ENCODE measurements at regions not wholly inside any gene's neighbourhood (a gene's known extent, or its start where the extent isn't known, plus 50 kb on each side); places are given as distances from the start of the nearest gene placed in this dataset.

DNA sequence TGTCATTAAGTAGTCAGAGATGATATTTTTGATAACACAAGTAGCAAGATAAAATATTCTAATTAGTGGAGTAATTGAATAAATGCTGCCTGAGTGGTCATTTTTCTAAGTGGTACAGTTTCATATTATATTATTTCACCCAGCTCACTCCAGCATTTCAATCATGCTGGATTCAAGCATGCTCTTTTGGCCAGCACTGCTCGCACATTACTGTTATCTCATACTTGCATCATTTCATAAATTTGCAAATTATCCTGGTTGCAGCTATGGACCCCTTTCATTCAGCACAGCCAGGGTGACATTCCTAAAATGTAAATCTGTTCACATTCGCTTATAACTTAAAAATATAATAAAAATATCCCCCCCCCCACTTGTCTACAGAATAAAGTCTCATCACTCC, 520.8 kb upstream of the CYLC2 start:
- TF ChIP-seq, protein P1, sequence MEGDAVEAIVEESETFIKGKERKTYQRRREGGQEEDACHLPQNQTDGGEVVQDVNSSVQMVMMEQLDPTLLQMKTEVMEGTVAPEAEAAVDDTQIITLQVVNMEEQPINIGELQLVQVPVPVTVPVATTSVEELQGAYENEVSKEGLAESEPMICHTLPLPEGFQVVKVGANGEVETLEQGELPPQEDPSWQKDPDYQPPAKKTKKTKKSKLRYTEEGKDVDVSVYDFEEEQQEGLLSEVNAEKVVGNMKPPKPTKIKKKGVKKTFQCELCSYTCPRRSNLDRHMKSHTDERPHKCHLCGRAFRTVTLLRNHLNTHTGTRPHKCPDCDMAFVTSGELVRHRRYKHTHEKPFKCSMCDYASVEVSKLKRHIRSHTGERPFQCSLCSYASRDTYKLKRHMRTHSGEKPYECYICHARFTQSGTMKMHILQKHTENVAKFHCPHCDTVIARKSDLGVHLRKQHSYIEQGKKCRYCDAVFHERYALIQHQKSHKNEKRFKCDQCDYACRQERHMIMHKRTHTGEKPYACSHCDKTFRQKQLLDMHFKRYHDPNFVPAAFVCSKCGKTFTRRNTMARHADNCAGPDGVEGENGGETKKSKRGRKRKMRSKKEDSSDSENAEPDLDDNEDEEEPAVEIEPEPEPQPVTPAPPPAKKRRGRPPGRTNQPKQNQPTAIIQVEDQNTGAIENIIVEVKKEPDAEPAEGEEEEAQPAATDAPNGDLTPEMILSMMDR (IDR thresholded peaks at IDR 0.05; ENCODE audit: insufficient read depth, low read length), result no peak
- TF ChIP-seq, protein P2, sequence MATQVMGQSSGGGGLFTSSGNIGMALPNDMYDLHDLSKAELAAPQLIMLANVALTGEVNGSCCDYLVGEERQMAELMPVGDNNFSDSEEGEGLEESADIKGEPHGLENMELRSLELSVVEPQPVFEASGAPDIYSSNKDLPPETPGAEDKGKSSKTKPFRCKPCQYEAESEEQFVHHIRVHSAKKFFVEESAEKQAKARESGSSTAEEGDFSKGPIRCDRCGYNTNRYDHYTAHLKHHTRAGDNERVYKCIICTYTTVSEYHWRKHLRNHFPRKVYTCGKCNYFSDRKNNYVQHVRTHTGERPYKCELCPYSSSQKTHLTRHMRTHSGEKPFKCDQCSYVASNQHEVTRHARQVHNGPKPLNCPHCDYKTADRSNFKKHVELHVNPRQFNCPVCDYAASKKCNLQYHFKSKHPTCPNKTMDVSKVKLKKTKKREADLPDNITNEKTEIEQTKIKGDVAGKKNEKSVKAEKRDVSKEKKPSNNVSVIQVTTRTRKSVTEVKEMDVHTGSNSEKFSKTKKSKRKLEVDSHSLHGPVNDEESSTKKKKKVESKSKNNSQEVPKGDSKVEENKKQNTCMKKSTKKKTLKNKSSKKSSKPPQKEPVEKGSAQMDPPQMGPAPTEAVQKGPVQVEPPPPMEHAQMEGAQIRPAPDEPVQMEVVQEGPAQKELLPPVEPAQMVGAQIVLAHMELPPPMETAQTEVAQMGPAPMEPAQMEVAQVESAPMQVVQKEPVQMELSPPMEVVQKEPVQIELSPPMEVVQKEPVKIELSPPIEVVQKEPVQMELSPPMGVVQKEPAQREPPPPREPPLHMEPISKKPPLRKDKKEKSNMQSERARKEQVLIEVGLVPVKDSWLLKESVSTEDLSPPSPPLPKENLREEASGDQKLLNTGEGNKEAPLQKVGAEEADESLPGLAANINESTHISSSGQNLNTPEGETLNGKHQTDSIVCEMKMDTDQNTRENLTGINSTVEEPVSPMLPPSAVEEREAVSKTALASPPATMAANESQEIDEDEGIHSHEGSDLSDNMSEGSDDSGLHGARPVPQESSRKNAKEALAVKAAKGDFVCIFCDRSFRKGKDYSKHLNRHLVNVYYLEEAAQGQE (IDR thresholded peaks at IDR 0.05; ENCODE audit: insufficient replicate concordance, low read depth), result no peak
